BJ (cell line): ENCODE measurements at regions not wholly inside any gene's neighbourhood (a gene's known extent, or its start where the extent isn't known, plus 50 kb on each side); places are given as distances from the start of the nearest gene placed in this dataset.
A peak's percentile ranks its signal among the peaks of the same experiment; 100 is the strongest.

ENCODE experiments used
- CTCF ChIA-PET: fragments of 350-600 bp; formaldehyde crosslinking; extraction: SDS; loops from one replicate; lab custom pipeline; 2021; ENCODE audit warnings: antibody characterized with exemption, inconsistent platforms; lab: Yijun Ruan, JAX
- POLR2A ChIA-PET: fragments of 300-600 bp; sonication (Branson Sonifier 250); formaldehyde crosslinking; extraction: SDS; loops from one replicate; lab custom pipeline; 2021; ENCODE audit warnings: antibody characterized with exemption; lab: Charles Lee
- DNase-seq: peaks from one replicate; pipeline ENCODE4 v3.0.0-alpha.2; 2011; ENCODE audit warnings: low read depth
- H3K27me3 ChIP-seq: 2 replicates; pipeline ENCODE4 v1.6.0; 2011; ENCODE audit warnings: low read length; ENCODE audit not compliant: control insufficient read depth, insufficient read depth
- H3K36me3 ChIP-seq: 2 replicates; pipeline ENCODE4 v1.5.1; 2011; ENCODE audit warnings: low read length; ENCODE audit not compliant: control insufficient read depth, insufficient read depth
- H3K4me3 ChIP-seq: 2 replicates; pipeline ENCODE4 v1.5.1; 2011; ENCODE audit warnings: low read depth, mild to moderate bottlenecking, control low read depth, low read length
- TF ChIP-seq, protein P1 (sequence below): IDR thresholded peaks from 2 replicates; pipeline ENCODE4 v1.5.1; 2011; ENCODE audit warnings: low read depth, mild to moderate bottlenecking, control low read depth, inconsistent platforms, low read length, moderate library complexity; ENCODE audit not compliant: insufficient read depth

DNA sequence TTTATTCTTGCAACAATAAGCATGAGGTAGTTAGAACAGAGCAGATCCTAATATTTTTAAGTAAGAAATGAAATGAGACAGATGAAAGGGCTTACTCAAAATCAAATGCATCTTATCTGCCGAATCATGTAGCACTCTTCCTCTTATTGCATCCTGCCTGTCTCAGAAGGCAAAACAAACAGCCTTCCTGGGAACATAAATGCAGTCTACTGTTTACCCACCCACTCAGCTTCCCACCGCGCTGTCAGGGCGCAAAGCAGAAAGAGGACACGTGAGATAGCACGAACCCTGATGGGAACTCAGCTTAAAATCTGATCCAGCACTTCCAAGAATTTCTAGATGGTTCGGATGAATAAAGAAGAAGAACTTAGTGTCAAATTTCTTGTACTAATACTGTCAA, 114.4 kb upstream of the CDK1 start:
- CTCF ChIA-PET: interaction anchor here (0.6 to 2.1 kb wide), 3 partner anchors 14 to 17 kb away, joined by 3 to 6 read pairs (median 3); no protein-coding TSS in a partner anchor
- TF ChIP-seq, protein P1, sequence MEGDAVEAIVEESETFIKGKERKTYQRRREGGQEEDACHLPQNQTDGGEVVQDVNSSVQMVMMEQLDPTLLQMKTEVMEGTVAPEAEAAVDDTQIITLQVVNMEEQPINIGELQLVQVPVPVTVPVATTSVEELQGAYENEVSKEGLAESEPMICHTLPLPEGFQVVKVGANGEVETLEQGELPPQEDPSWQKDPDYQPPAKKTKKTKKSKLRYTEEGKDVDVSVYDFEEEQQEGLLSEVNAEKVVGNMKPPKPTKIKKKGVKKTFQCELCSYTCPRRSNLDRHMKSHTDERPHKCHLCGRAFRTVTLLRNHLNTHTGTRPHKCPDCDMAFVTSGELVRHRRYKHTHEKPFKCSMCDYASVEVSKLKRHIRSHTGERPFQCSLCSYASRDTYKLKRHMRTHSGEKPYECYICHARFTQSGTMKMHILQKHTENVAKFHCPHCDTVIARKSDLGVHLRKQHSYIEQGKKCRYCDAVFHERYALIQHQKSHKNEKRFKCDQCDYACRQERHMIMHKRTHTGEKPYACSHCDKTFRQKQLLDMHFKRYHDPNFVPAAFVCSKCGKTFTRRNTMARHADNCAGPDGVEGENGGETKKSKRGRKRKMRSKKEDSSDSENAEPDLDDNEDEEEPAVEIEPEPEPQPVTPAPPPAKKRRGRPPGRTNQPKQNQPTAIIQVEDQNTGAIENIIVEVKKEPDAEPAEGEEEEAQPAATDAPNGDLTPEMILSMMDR: no peak
- no peaks in the 10 kb centered on the region for H3K27me3 ChIP-seq
- H3K4me3 ChIP-seq: no peak overlapping the region
- DNase-seq: no peak
- no peaks in the 10 kb centered on the region for H3K36me3 ChIP-seq
- POLR2A ChIA-PET: no interaction called here

DNA sequence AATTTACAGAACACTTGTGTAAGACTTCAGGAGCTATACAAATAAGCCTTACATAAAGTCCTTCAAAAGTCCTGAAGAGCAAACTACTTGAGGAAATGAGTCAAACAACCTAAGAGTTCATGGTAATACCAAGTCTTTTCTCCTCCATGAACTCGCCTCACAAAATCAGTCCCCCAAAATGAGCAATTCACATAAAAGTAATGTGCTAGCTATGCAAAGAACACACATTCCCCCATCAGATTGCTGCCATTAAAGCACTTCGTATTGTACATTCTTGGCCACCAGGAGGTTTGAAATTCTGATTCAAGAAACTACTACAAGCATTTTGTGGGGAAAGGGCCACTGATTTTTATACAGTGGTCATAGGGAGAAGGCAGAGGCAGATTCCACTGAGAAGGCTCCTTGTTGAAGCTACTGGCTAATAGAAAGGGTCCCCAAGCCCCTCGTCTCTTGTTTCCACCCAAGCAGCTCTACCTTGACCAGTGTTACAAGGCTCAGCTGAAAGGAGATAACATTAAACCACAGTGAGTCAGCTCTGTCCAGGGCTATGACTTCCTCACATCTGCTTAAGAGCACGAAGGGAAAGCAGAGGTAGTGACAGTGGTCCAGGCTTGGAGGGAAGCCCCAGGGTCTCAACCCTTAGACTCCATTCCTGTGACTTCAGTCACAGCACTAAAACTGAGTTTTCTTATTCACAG, 115.2 kb upstream of the CDK1 start:
- ChIA-PET POLR2A (no interaction called here), CTCF (interaction anchor here (1.1 to 3.6 kb wide), 3 partner anchors 13 to 536 kb away, joined by 3 to 13 read pairs (median 6); no protein-coding TSS in a partner anchor)
- no peak overlapping the region for H3K4me3 ChIP-seq
- no peaks in the 10 kb centered on the region for H3K36me3 ChIP-seq
- H3K27me3 ChIP-seq: no peaks in the 10 kb centered on the region
- TF ChIP-seq, protein P1: no peak
- DNase-seq: no peak

DNA sequence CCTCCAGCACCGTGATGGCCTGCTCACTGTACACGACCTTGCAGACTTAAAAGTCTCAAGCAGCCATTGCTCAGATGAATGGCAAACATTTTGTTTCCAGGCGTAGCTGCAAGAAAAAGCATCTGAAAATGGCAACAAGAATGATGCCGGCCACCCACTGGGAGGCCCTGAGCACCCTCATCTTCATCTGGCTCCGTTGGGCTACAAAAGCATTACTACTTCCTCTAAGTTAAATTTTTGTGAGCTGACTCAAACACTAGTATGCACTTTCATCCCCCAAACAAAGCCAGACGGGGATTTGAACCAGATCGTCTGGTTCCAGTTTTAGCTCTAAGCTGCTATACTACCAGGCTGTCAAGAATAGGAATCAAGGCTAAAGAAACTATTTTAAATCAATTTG, 116.6 kb upstream of the CDK1 start:
- Histone ChIP-seq H3K4me3 (no peak overlapping the region), H3K36me3 (no peaks in the 10 kb centered on the region), H3K27me3 (no peaks in the 10 kb centered on the region)
- CTCF ChIA-PET: interaction anchor here (3.6 kb wide), 1 partner anchor 11 kb away, joined by 13 read pairs; no protein-coding TSS in a partner anchor
- POLR2A ChIA-PET: no interaction called here
- TF ChIP-seq, protein P1: no peak
- DNase-seq: peak; percentile 14

DNA sequence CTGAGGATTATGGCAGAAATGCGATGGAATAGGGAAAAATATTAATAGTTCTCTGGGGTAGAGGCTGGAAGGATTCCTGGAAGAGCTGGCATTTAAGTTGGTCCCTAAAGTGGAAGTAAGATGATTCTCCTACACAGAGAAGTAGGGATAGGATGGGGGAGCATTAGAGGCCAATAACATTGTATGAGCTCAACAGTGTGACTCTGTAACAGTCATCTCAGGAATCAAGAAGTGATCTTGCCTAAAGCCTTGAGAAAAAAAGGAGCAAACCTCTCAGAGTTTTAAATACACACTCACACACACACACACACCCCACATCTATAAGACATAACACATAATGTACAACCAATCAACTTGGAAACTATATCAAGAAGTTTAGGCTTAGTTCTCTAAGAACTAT, 117.7 kb upstream of the CDK1 start:
- TF ChIP-seq, protein P1: no peak
- POLR2A ChIA-PET: no interaction called here
- H3K36me3 ChIP-seq: no peaks in the 10 kb centered on the region
- CTCF ChIA-PET: interaction anchor here (0.6 to 3.6 kb wide), 3 partner anchors 10 to 1953 kb away, joined by 3 to 13 read pairs (median 3); no protein-coding TSS in a partner anchor
- no peak overlapping the region for H3K4me3 ChIP-seq
- no peaks in the 10 kb centered on the region for H3K27me3 ChIP-seq
- DNase-seq: no peak

DNA sequence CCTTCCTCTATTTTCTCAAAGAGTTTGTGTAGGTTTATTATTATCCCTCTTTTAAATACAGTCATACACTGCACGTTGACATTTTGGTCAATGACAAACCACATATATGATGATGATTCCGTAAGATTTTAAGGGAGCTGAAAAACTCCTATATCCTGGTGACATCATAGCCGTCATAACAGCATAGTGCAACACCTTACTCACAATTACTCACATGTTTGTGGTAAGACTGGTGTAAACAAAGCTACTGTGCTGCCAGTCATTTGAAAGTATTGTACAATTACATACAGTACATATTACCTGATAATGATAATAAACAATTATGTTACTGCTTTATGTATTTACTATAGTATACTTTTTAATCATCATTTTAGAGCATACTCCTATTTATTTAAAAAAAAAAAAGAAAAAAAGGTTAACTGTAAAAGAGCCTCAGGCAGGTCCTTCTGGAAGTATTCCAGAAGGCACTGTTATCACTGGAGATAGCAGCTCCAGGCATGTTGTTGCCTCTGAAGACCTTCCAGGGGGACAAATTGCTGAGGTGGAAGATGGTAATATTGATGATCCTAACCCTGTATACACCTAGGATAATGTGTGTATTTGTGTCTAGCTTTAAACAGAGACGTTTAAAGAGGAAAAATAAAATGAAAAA, 123.3 kb upstream of the CDK1 start:
- CTCF ChIA-PET: interaction anchor here (0.9 to 1.2 kb wide), 3 partner anchors 13 to 211 kb away, joined by 3 read pairs; no protein-coding TSS in a partner anchor
- no peak for DNase-seq

More for the DNA sequence above, 123.3 kb upstream of the CDK1 start:
- no peak overlapping the region for H3K4me3 ChIP-seq
- TF ChIP-seq, protein P1: no peak
- POLR2A ChIA-PET: no interaction called here
- H3K36me3 ChIP-seq: no peaks in the 10 kb centered on the region
- H3K27me3 ChIP-seq: no peaks in the 10 kb centered on the region
